Effector memory CD4-positive, alpha-beta T cell (primary cell): ENCODE measurements at regions not wholly inside any gene's neighbourhood (a gene's known extent, or its start where the extent isn't known, plus 50 kb on each side); places are given as distances from the start of the nearest gene placed in this dataset.

Experiments used
- DNase-seq, 3 donors: peaks; one replicate each; pipeline ENCODE4 v3.0.0-alpha.2; 2020
- H3K27ac ChIP-seq: 2 replicates; pipeline ENCODE4 v1.7.0; 2013; ENCODE audit warnings: mild to moderate bottlenecking, low read length, moderate library complexity; ENCODE audit not compliant: insufficient read depth, poor library complexity, severe bottlenecking
- H3K27me3 ChIP-seq: replicated peaks from 2 replicates; pipeline ENCODE4 v1.7.0; 2013; ENCODE audit warnings: mild to moderate bottlenecking, low read length; ENCODE audit not compliant: insufficient read depth, control insufficient read depth, poor library complexity, severe bottlenecking
- H3K36me3 ChIP-seq: 2 replicates; pipeline ENCODE4 v1.7.0; 2013; ENCODE audit warnings: mild to moderate bottlenecking, low read length, moderate library complexity; ENCODE audit not compliant: control insufficient read depth, insufficient read depth
- H3K4me1 ChIP-seq: 2 replicates; pipeline ENCODE4 v1.7.0; 2013; ENCODE audit warnings: low read length, mild to moderate bottlenecking; ENCODE audit not compliant: control insufficient read depth, insufficient read depth, poor library complexity, severe bottlenecking
- H3K4me3 ChIP-seq: 2 replicates; pipeline ENCODE4 v1.7.0; 2013; ENCODE audit warnings: low read length, low read depth, mild to moderate bottlenecking; ENCODE audit not compliant: insufficient read depth, poor library complexity, severe bottlenecking
- H3K9me3 ChIP-seq: 2 replicates; pipeline ENCODE4 v1.7.0; 2013; ENCODE audit warnings: mild to moderate bottlenecking, low read length, moderate library complexity; ENCODE audit not compliant: control insufficient read depth

GRCh38 chr20:56994006-56994405 lies 272.4 kb downstream of the BMP7 start:
- Histone ChIP-seq H3K27ac (no peak overlapping the region), H3K4me3 (no peak overlapping the region), H3K4me1 (no peaks in the 10 kb centered on the region), H3K36me3 (no peaks in the 10 kb centered on the region), H3K27me3 (no peaks in the 10 kb centered on the region), H3K9me3 (peaks cover 9% of the 10 kb centered on the region)
- DNase-seq: no peak

DNA sequence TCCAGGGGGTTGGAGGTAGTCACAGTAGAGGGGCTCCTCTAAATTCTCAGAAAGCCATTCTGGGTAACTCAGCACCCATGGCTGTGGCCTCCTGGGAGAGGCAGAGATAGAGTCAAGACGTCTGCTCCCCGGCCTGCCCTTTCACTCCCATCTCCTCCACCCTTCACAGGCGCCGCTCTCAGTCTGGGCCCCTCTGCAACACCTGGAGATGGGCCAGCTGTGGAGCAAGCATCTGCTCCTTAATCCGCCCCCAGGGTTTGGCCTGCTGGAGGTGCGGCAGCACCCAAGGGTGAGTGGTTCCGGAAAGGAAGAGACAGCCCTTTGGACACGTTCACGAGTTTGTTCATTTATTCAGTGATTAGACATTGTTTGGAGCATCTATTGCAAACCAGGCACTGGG lies 271.3 kb downstream of the BMP7 start:
- Histone ChIP-seq H3K27ac (no peak overlapping the region), H3K36me3 (no peaks in the 10 kb centered on the region), H3K9me3 (peaks cover 11% of the 10 kb centered on the region), H3K27me3 (no peaks in the 10 kb centered on the region), H3K4me1 (no peaks in the 10 kb centered on the region), H3K4me3 (no peak overlapping the region)
- no peak for DNase-seq

DNA sequence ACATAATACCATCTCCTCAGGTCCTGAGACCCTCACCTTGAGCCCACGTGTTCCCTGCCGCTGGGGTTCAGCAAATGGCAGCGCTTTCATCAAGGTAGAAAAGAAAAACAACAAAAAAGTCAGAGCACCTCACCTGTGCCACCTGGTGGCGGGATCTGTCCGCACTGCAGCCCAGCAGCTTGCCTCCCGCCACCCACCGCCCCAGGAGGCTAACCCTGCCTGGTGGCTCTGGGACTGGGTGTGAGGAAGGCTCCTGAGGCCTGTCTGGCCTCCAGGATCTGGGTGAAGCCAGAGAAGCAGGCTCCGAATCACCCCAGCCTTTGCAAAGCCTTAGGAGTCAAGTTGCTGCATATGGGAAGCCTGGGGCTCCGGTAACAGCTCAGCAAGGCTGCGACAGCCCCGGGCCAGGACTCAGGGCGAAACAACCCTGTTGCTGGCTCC lies 270.8 kb downstream of the BMP7 start:
- no peaks in the 10 kb centered on the region for H3K36me3 ChIP-seq
- DNase-seq: no peak
- H3K4me3 ChIP-seq: no peak overlapping the region
- peaks cover 11% of the 10 kb centered on the region for H3K9me3 ChIP-seq
- no peaks in the 10 kb centered on the region for H3K4me1 ChIP-seq
- no peaks in the 10 kb centered on the region for H3K27me3 ChIP-seq
- H3K27ac ChIP-seq: no peak overlapping the region

- Histone ChIP-seq H3K27me3 (no peaks in the 10 kb centered on the region), H3K9me3 (peaks cover 11% of the 10 kb centered on the region), H3K4me1 (no peaks in the 10 kb centered on the region), H3K27ac (no peak overlapping the region), H3K36me3 (no peaks in the 10 kb centered on the region), H3K4me3 (no peak overlapping the region)
- no peak for DNase-seq
Observed at GRCh38 chr20:56996533-56996932, 269.9 kb downstream of the BMP7 start.

DNA sequence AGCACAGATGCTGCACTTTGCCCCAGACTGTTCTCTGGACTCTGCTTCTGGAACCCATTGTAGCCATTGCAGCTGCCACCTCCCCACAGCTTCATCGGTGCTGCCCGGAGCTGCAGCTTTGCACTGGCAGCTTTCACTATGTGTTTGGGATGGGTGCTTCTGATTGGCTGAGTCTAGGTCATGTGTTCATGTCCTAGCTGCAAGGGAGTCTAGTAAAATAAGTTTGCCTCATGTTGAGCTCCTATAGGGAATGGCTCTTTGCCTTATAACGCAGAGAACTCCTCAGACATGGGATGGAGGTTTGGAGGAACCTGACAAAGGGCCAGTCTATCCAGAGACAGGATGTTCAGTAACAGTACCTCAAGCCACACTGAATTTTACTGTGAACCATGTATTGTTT lies 268.0 kb downstream of the BMP7 start:
- H3K27ac ChIP-seq: no peak overlapping the region
- H3K27me3 ChIP-seq: no peaks in the 10 kb centered on the region
- no peak for DNase-seq

DNA sequence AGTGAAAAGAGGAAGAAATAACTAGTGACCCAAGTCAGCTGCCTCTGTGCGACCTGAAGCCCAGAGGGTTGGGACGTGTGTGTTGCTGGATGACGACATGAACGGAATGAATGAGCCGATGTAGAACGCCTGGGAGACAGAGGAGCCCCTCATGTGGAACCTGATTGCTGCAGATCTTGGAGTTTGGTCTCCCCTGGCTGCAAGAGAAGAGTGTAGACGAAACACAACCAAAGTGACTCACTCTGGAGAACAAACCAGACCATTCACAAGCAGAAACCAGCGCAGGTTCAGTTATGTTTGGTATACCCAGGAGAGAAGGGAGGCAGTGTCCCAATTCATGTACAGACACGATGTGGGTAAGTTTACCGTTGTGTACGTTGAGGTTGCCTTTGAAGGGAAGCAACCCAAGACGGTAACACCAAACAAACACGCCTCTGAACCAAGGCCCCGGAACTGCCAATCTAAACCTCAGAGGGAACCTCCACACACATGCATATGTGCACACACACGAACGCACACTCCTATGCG lies 265.9 kb downstream of the BMP7 start:
- no peaks in the 10 kb centered on the region for H3K27me3 ChIP-seq
- H3K4me3 ChIP-seq: no peak overlapping the region
- H3K36me3 ChIP-seq: no peaks in the 10 kb centered on the region
- H3K27ac ChIP-seq: no peak overlapping the region
- DNase-seq: no peak
- no peaks in the 10 kb centered on the region for H3K4me1 ChIP-seq
- H3K9me3 ChIP-seq: peaks cover 11% of the 10 kb centered on the region

More for the DNA sequence above, 268.0 kb downstream of the BMP7 start:
- H3K4me3 ChIP-seq: no peak overlapping the region
- H3K9me3 ChIP-seq: peaks cover 11% of the 10 kb centered on the region
- no peaks in the 10 kb centered on the region for H3K4me1 ChIP-seq
- no peaks in the 10 kb centered on the region for H3K36me3 ChIP-seq

GRCh38 chr20:57001126-57001767 lies 265.2 kb downstream of the BMP7 start:
- Histone ChIP-seq H3K36me3 (no peaks in the 10 kb centered on the region), H3K4me3 (no peak overlapping the region), H3K4me1 (no peaks in the 10 kb centered on the region), H3K27ac (no peak overlapping the region), H3K27me3 (no peaks in the 10 kb centered on the region), H3K9me3 (peaks cover 11% of the 10 kb centered on the region)
- DNase-seq: no peak

- Histone ChIP-seq H3K27ac (no peak overlapping the region), H3K9me3 (peaks cover 11% of the 10 kb centered on the region), H3K4me1 (no peaks in the 10 kb centered on the region), H3K27me3 (no peaks in the 10 kb centered on the region), H3K4me3 (no peak overlapping the region), H3K36me3 (no peaks in the 10 kb centered on the region)
- no peak for DNase-seq
Observed at GRCh38 chr20:57002066-57002570, 264.3 kb downstream of the BMP7 start.

- Histone ChIP-seq H3K4me3 (no peak overlapping the region), H3K4me1 (no peaks in the 10 kb centered on the region), H3K36me3 (no peaks in the 10 kb centered on the region), H3K27me3 (no peaks in the 10 kb centered on the region), H3K27ac (no peak overlapping the region), H3K9me3 (peaks cover 11% of the 10 kb centered on the region)
- DNase-seq: no peak
Observed at GRCh38 chr20:57003012-57003411, 263.4 kb downstream of the BMP7 start.

DNA sequence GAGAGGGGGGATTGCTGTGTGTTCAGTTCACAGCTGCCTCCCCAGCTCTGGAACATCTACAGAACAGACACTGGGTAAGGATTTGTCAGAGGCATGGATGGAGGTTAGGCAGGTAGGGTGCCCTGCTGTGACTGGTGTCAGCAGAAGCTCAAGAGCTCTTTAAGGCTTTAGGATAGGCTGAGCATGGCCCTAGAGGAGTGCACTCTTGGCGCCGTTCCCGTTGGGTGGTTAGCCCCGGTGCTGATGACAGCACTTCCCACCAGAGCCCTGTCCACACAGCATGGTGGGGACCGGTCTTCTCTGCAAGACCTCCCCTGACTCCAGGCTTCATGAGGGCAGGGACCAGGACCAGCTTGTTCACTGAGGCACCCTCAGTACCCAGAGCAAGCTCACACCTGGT lies 262.0 kb downstream of the BMP7 start:
- no peaks in the 10 kb centered on the region for H3K27me3 ChIP-seq
- H3K27ac ChIP-seq: no peak overlapping the region
- H3K4me1 ChIP-seq: no peaks in the 10 kb centered on the region
- H3K4me3 ChIP-seq: no peak overlapping the region
- H3K36me3 ChIP-seq: no peaks in the 10 kb centered on the region
- H3K9me3 ChIP-seq: no peaks in the 10 kb centered on the region
- DNase-seq: no peak
